Mesothelial cell of epicardium (in vitro differentiated cells): ENCODE measurements at regions not wholly inside any gene's neighbourhood (a gene's known extent, or its start where the extent isn't known, plus 50 kb on each side); places are given as distances from the start of the nearest gene placed in this dataset.

Experiments
- DNase-seq, 2 experiments: peaks; one replicate each; pipeline ENCODE4 v3.0.0; 2021; ENCODE audit warnings: low spot score in 2 of 2; ENCODE audit not compliant: unreplicated experiment in 2 of 2
- H3K27ac Mint-ChIP-seq: 2 replicates; pipeline ENCODE4 v1.8.0; 2021; ENCODE audit warnings: mixed read lengths
- H3K27me3 Mint-ChIP-seq: 2 replicates; pipeline ENCODE4 v1.8.0; 2021; ENCODE audit warnings: low read depth, mixed read lengths
- H3K36me3 Mint-ChIP-seq: 2 replicates; pipeline ENCODE4 v1.8.0; 2021; ENCODE audit warnings: mixed read lengths
- H3K4me1 Mint-ChIP-seq: 2 replicates; pipeline ENCODE4 v1.8.0; 2021; ENCODE audit warnings: mixed read lengths
- H3K4me3 Mint-ChIP-seq: 2 replicates; pipeline ENCODE4 v1.8.0; 2021; ENCODE audit warnings: mild to moderate bottlenecking, moderate library complexity, mixed read lengths
- H3K9me3 Mint-ChIP-seq: 2 replicates; pipeline ENCODE4 v1.8.0; 2021; ENCODE audit warnings: mixed read lengths
- CTCF ChIP-seq: fragments of 200-600 bp; sonication (generic); IDR thresholded peaks from one replicate; pipeline ENCODE4 v1.5.0; 2021; ENCODE audit warnings: antibody characterized with exemption; ENCODE audit not compliant: unreplicated experiment

- H3K9me3 Mint-ChIP-seq: peaks cover 32% of the 10 kb centered on the region
- DNase-seq: no peak
- H3K27ac Mint-ChIP-seq: no peak overlapping the region
- H3K36me3 Mint-ChIP-seq: no peaks in the 10 kb centered on the region
- H3K27me3 Mint-ChIP-seq: no peaks in the 10 kb centered on the region
- TF ChIP-seq CTCF: no peak
- no peak overlapping the region for H3K4me3 Mint-ChIP-seq
- no peaks in the 10 kb centered on the region for H3K4me1 Mint-ChIP-seq
Observed at GRCh38 chr15:46589088-46589487, 954.3 kb downstream of the SQOR start.

GRCh38 chr15:46591462-46591861, 956.6 kb downstream of the SQOR start:
- TF ChIP-seq CTCF: no peak
- Mint-ChIP-seq H3K9me3 (peaks cover 19% of the 10 kb centered on the region), H3K27me3 (no peaks in the 10 kb centered on the region), H3K4me1 (no peaks in the 10 kb centered on the region), H3K4me3 (no peak overlapping the region), H3K36me3 (no peaks in the 10 kb centered on the region), H3K27ac (no peak overlapping the region)
- DNase-seq: no peak

- no peak overlapping the region for H3K4me3 Mint-ChIP-seq
- no peak overlapping the region for H3K27ac Mint-ChIP-seq
- H3K36me3 Mint-ChIP-seq: no peaks in the 10 kb centered on the region
- H3K9me3 Mint-ChIP-seq: peaks cover 14% of the 10 kb centered on the region
- H3K27me3 Mint-ChIP-seq: no peaks in the 10 kb centered on the region
- TF ChIP-seq CTCF: no peak
- no peaks in the 10 kb centered on the region for H3K4me1 Mint-ChIP-seq
- no peak for DNase-seq
Observed at GRCh38 chr15:46595016-46595415, 960.2 kb downstream of the SQOR start.

DNA sequence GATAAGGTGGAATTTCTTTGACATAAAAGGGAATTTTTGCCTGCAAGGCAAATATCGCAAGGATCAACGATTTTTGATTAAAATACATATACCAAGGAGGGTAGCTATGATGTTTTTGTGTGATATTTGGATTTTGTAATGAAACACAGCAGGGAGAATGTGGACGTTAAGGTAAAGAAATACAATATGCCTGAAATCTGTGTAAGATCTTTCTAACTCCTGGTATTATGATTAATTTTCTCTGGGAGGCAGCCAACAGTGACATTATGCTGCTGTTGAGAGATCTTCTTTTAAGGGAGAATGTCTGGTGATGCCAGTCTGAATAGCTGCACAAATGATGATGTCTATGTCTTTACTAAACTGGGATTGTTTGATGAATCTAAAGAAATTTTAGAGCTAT, 972.2 kb downstream of the SQOR start:
- peaks cover 8% of the 10 kb centered on the region for H3K4me1 Mint-ChIP-seq
- no peak for TF ChIP-seq CTCF
- no peaks in the 10 kb centered on the region for H3K36me3 Mint-ChIP-seq
- H3K27me3 Mint-ChIP-seq: peaks cover 3% of the 10 kb centered on the region
- no peaks in the 10 kb centered on the region for H3K9me3 Mint-ChIP-seq
- no peak overlapping the region for H3K4me3 Mint-ChIP-seq
- no peak overlapping the region for H3K27ac Mint-ChIP-seq
- no peak for DNase-seq

DNA sequence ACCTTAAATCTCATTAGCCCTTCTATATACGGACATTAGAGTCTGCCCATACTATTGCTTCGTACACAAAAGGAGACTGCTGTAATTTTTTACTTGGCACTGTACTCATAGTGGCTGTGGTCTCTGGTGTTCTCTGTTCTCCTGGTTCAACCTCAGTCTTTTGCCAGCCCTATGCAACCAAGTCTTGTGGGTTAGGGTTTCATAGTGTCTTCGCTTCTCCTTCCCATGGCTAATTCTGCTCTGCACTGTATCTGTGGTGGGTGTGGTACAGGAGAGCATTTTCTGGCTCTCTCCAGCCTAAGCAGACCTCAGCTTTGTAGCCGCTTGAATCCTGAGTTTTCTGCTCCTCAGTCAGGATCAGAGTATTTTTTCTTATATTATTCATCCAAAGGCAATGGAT, 981.2 kb downstream of the SQOR start:
- H3K27me3 Mint-ChIP-seq: no peaks in the 10 kb centered on the region
- H3K27ac Mint-ChIP-seq: no peak overlapping the region
- no peak overlapping the region for H3K4me3 Mint-ChIP-seq
- TF ChIP-seq CTCF: no peak
- H3K36me3 Mint-ChIP-seq: no peaks in the 10 kb centered on the region
- no peaks in the 10 kb centered on the region for H3K4me1 Mint-ChIP-seq
- peaks cover 3% of the 10 kb centered on the region for H3K9me3 Mint-ChIP-seq
- DNase-seq: no peak

- no peak overlapping the region for H3K4me3 Mint-ChIP-seq
- no peaks in the 10 kb centered on the region for H3K4me1 Mint-ChIP-seq
- no peaks in the 10 kb centered on the region for H3K36me3 Mint-ChIP-seq
- no peak for TF ChIP-seq CTCF
- no peaks in the 10 kb centered on the region for H3K27me3 Mint-ChIP-seq
- DNase-seq: no peak
- H3K9me3 Mint-ChIP-seq: peaks cover 3% of the 10 kb centered on the region
- no peak overlapping the region for H3K27ac Mint-ChIP-seq
Observed at GRCh38 chr15:46617507-46617906, 982.7 kb downstream of the SQOR start.
